ENCODE measurements at regions not wholly inside any gene's neighbourhood (a gene's known extent, or its start where the extent isn't known, plus 50 kb on each side); places are given as distances from the start of the nearest gene placed in this dataset.

- DNase-seq = no peak
These were observed 50.0 kb downstream of the NCOR2 start for GRCh38 chr12:124517260-124518050.

GRCh38 chr12:124516850-124517249 lies 50.6 kb downstream of the NCOR2 start:
- DNase-seq = no peak

DNA sequence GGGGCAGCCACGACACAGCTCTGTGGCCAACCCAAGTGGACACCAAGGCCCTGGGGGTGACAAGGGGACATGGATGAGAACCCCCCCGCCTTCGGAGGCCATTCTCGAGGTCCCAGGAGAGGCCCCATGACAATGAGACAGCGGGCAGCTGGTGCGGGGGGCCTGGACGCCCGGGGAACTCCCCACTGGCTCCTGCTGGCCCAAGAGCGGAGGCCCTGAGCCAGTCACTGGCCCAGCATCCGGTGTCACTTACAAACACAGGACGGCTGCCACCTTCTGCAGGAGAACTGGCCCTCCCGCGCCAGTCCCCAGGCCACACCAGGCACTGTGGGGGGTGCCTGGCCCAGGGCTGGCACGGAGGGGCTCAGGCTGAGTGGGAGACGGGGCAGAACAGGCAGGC lies 51.4 kb downstream of the NCOR2 start:
- no peak for DNase-seq

- no peak for DNase-seq
These were observed 52.1 kb downstream of the NCOR2 start for GRCh38 chr12:124514996-124515932.

- DNase-seq = no peak
These were observed 53.0 kb downstream of the NCOR2 start for GRCh38 chr12:124514145-124514995.

- no peak for DNase-seq
These were observed 54.0 kb downstream of the NCOR2 start for GRCh38 chr12:124513297-124513867.

DNA sequence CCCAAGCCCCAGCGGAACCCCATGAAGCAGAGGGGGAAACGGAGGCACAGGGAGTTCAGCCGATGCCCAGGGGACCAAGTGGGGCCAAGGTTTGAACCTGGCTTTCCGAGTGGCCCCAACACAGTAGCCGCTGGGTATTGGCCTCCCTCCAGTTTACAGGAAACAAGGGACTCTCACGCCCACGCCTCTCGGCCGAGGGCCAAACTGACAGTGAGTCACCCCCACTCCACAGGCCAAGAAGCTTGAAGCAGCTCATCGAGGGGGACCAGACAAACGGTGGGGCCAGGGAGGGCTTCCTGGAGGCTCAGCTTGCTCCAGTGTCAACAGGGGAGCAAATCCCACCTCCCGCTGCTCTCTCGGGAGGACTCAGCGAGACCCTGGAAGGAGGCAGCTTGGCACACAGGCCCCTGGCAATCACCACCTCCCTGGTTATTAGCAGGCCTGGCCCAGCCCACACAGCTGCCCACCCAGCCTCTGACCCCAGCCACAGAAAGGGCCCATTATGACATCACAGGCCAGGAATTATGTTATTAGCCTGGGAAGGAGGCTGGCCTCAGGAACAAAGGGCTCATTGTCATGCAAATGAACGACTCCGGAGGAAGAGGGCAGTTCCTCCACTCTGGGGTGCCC lies 54.6 kb downstream of the NCOR2 start:
- no peak for DNase-seq

- no peak for DNase-seq
These were observed 56.0 kb downstream of the NCOR2 start for GRCh38 chr12:124511259-124511985.

DNA sequence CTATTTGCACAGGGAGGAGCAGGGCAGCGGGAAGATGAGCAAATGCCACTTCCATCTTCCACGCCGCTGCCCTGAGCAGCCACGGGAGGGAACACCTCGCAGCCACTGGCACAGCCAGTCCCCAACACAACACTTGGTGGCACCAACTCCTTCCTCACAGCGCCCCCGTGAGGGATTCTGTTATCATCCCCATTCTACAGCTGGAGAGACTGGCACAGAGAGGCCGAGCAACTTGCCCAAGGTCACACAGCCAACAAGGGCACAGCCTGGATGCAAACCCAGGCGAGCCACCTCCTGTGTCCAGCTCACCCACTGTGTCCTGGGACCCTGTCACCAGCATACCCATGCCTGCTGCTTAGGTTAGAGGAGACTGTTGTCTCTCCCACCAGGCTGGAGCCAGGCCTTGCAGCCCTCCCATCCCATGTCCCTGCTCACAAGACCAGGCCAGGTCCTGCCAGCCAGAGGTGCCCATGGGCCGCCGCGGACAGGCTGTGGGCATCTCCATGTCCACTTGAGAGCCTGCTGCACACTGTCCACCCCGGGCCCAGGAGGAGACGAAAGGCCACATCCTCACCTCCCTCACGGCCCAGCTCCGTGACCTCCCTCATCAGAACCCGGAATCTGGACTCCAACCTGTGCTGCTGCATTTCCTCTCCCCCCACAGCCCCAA lies 57.0 kb downstream of the NCOR2 start:
- no peak for DNase-seq

DNA sequence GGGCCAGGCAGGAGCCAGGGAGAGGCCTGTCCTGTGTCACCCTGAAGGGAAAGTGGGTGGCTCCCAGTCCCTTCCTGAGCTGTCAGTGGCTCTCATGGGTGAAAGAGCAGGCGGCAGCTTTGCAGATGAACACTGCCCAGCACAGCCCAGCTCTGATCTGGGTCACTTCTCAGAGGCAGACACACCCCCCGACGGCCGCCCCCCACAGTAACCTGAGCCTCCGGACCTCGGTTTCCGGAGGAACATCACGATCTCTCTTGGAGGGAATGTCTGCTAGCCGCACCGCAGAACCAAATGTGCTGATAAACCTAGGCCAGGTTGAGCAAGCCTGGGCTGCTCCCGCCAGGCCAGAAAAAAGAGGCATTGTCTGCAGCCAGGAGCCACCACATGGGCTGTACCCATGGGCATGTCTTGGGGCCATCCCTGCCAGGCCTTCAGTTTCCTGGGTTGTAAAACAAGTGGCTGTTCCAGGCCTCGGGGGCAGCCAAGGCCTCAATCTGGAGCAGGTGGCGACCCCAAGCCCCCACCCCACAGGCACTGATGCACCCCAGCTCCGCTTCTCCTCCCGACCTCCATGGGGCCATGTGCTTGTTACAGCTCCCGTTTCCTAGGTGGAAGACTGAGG lies 57.6 kb downstream of the NCOR2 start:
- no peak for DNase-seq

DNA sequence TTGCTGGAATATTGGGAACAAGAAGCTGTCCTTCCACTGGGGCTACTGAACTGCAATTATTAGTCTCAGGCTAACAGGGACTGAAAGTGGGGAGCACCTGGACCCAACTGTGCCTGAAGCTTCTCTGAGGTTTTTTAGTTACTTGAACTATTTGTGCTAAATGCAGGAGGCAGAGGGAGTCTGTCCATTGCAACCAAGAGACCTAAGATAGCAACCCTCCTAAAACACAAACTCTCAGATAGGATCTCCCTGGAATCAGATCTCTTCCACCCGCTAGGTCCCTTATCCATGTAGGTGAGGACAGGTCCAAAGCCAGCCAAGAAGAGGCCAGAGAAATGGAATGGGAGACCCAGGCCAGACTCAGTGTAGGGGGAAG lies 58.1 kb downstream of the NCOR2 start:
- no peak for DNase-seq

DNA sequence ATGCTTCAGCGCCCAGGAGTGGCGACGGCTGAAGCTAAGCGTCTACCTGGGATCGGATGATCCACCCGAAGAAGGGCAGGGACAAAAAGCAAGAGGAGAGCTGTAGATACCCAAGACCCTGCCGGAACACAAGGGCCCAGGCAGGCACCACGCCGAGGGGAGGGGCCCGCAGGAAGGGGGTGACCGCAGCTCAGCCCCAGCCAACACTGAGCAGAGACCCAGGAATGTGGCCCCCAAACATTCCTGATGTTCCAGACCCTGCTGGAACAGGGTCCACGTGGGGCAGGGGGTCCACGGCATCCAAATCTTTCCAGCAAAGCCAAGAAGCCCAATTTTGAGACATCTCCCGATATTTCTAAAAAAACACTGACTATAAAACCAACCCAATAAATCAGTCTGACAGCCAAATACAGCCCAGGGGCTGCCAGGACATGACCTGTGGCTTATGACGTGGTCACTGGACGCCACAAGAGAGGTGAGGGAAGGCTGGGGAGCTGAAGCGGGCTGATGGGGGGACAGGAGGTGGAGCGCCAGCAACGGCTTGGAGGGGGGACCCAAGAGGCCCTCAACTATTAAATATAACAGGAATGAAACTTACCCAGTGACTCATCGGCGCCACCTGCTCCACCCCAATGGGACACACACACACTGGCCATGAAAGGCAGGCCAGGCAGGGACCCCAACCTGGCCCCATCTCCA lies 58.9 kb downstream of the NCOR2 start:
- DNase-seq = no peak

DNA sequence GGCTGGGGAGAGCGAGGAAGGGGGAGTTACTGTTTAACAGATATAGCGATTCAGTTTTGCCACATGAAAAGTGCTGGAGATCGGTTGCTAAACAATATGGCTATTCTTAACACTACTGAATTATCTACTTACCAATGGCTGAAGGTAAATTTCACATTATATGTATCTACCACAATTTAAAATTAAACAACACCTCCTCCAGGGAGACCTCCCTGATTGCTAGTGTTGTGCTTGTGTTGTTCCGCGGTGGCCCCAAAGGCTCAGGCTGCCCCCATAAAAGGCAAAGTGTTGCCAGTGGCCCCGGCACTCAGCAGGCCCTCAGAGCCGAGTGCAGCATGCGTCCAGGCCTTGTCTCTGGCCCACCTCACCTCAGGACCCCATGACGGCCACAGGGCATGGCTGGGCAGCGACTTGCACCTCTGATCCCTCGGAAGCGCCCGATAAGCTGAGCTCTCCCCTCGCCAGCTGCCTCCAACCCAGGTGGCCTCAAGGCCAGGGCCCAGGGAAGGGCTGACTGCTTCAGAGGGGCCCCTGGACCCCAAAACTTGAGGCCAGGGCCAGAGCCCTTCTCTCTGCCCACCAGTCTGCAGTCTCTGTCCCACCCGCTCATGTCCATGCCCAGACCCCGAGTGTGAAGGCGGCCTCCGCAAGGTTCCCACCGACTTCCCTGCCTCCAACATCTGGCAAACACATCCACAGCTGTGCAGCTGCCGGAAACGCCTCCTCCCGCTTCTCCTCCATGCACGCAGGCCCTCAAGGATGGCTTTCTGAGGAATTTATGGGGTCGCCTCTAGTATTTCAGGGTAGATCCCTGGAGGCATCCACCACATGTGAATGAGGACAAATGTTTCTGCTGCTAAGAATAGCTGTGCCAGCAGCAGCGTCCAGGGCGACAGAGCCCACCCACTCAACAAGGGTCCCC lies 60.0 kb downstream of the NCOR2 start:
- DNase-seq = no peak

DNA sequence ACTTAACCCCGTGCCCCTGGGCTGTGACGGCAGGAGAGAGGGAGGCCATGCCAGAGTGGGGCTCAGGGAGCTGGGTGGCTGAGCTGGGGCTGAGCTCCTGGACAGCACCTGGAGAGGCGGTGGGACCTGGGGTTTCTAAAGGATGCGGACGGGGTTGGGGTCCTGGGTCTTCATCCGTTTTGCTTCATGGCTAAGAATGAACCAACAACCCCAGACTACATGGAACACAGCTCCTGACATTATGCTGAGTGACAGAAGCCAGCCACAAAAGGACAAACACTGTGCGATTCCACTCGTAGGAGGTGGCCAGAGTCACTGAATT lies 60.6 kb downstream of the NCOR2 start:
- DNase-seq = no peak

GRCh38 chr12:124506145-124506831 lies 61.1 kb downstream of the NCOR2 start:
- no peak for DNase-seq

DNA sequence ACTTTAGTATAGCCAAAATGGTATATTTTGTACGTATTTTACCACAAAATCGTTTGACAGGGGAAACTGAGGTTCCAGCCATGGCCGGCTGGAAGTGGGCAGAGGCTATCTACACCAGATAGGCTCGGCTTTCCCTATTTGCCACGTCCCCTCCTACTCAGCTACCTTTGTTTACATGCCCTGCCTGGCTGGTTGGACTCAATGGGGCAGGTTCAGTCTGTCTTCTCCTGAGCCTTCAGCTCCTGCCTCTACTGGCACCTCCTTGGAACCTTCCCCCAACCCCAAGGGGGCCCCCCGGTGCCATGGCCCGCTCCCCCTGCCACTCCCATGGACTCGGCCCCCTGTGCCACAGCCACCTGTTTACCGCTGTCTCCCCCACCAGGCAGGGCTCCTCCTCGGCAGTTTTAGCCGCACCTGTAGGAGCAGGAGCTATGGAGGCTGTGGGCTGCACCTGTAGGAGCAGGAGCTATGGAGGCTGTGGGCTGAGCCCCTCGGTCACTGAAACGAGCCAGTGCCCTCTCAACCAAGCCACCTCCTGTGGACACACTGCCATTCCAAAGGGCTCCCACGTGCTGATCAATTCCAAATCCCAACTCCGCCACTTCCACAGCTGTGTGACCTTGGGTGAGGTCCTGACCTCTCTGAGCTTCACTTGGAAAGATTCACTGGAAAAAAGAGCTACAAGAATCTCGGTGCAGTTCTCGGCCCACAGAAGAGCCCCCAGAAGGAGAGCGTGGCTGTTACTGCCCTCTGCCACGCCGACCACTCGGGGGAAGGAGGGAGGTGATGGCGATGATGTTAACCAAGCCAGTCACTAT lies 62.2 kb downstream of the NCOR2 start:
- DNase-seq = no peak

DNA sequence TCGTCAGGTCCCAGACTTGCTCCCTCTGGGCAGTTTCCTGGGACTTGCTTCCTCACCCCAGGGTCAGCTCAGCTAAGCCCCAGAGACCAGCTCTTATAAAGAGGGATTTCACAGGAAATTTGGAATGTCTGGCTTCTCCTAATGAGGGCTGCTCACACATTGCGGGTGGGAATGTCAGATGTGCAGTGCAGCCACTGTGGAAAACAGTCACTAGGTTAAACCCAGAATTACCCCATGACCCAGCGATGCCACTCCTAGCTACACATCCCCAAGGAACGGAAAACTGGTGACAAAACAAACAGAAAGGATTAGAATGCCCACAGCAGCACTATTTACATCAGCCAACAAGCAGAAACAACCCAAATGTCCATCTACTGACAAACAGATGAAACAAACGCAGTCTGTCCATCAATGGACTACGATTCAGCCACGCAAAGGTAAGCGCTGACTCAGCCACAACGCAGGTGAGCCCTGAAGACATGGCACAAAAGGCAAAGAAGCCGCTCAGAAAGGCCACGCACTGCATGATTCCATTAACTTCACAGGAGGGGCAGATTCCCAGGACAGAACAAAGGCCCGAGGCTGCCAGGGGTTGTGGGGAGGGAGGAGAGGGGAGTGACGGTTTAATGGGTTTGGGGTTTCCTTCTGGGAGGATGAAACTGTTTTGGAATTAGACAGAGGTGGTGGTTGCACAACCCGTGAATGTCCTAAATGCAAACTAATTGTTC lies 63.0 kb downstream of the NCOR2 start:
- no peak for DNase-seq

All from activated CD4-positive, alpha-beta T cell treated with anti-CD3 and anti-CD28 coated beads, Interleukin-2, amount 50 U/mL, for 1 hour (primary cell).